CD4-positive, alpha-beta T cell (primary cell): ENCODE measurements at regions not wholly inside any gene's neighbourhood (a gene's known extent, or its start where the extent isn't known, plus 50 kb on each side); places are given as distances from the start of the nearest gene placed in this dataset.

Source experiments
- ATAC-seq: fragments of 200-7000 bp; cut with Tn5 transposase; one replicate; pipeline ENCODE4 v1.10.0; 2022; ENCODE audit warnings: mild to moderate bottlenecking; ENCODE audit not compliant: poor library complexity
- CTCF ChIA-PET: fragments of 350-600 bp; sonication (Branson Sonifier 250); formaldehyde crosslinking; loops from one replicate; lab custom pipeline; 2021; ENCODE audit warnings: antibody characterized with exemption, inconsistent platforms; lab: Charles Lee
- POLR2A ChIA-PET: fragments of 350-600 bp; sonication (Branson Sonifier 250); formaldehyde crosslinking; loops from one replicate; lab custom pipeline; 2021; ENCODE audit warnings: antibody characterized with exemption, inconsistent platforms; lab: Charles Lee
- DNase-seq, 14 experiments: peaks; one replicate each; pipeline ENCODE4 v3.0.0-alpha.2; 2013 to 2020; ENCODE audit warnings: mixed read lengths in 2 of 14
- H3K27ac ChIP-seq, 2 donors: one replicate each; pipeline versions ENCODE4 v1.5.1 to v1.7.0; 2013; ENCODE audit warnings: low read length in 2 of 2, low read depth in 1 of 2, mild to moderate bottlenecking in 1 of 2
- H3K27me3 ChIP-seq, 2 experiments: 1 replicate in 1 of 2; 2 replicates in 1 of 2; pipeline versions ENCODE4 v1.6.1 to v1.7.0; 2013; ENCODE audit warnings: low read length in 2 of 2, control low read depth in 1 of 2, mild to moderate bottlenecking in 1 of 2, moderate library complexity in 1 of 2; ENCODE audit not compliant: insufficient read depth in 2 of 2, control insufficient read depth in 1 of 2
- H3K36me3 ChIP-seq: one replicate; pipeline ENCODE4 v1.6.1; 2013; ENCODE audit warnings: low read length, control low read depth; ENCODE audit not compliant: insufficient read depth
- H3K4me1 ChIP-seq: one replicate; pipeline ENCODE4 v1.6.1; 2013; ENCODE audit warnings: low read length, control low read depth; ENCODE audit not compliant: insufficient read depth
- H3K4me3 ChIP-seq: one replicate; pipeline ENCODE4 v1.5.1; 2013; ENCODE audit warnings: mild to moderate bottlenecking, low read length, moderate library complexity
- H3K9me3 ChIP-seq, 2 experiments: 1 replicate in 1 of 2; 2 replicates in 1 of 2; pipeline versions ENCODE4 v1.6.1 to v1.7.0; 2013; ENCODE audit warnings: low read length in 2 of 2, mild to moderate bottlenecking in 2 of 2, control low read depth in 1 of 2, moderate library complexity in 1 of 2; ENCODE audit not compliant: control insufficient read depth in 1 of 2, insufficient read depth in 1 of 2
- H3K27ac Mint-ChIP-seq: one replicate; pipeline ENCODE4 v1.8.0; 2020; ENCODE audit warnings: mixed read lengths
- H3K27me3 Mint-ChIP-seq: one replicate; pipeline ENCODE4 v1.8.0; 2021; ENCODE audit warnings: mixed read lengths
- H3K36me3 Mint-ChIP-seq: one replicate; pipeline ENCODE4 v1.8.0; 2021; ENCODE audit warnings: low read depth, mixed read lengths
- H3K4me1 Mint-ChIP-seq: one replicate; pipeline ENCODE4 v1.8.0; 2021; ENCODE audit warnings: low read depth, mixed read lengths
- H3K4me3 Mint-ChIP-seq: one replicate; pipeline ENCODE4 v1.8.0; 2020; ENCODE audit warnings: mild to moderate bottlenecking, mixed read lengths
- H3K9me3 Mint-ChIP-seq: one replicate; pipeline ENCODE4 v1.8.0; 2020; ENCODE audit warnings: mixed read lengths
- CTCF ChIP-seq: fragments of 200-600 bp; IDR thresholded peaks from one replicate; pipeline ENCODE4 v1.8.0; 2022; ENCODE audit warnings: antibody characterized with exemption, mild to moderate bottlenecking
- intact Hi-C, 2 experiments: fragments of 100-400 bp; cut with DNase I in 1 of 2; cut with micrococcal nuclease in 1 of 2; formaldehyde crosslinking; loops; one replicate each; pipeline versions ENCODE4 v1.15.1 to v1.9.0; 2023 to 2025; cut with DNase I, micrococcal nuclease

- no peak for TF ChIP-seq CTCF
- intact Hi-C loops, result no loop called here
- ChIA-PET POLR2A (no interaction called here), CTCF (no interaction called here)
- Histone ChIP-seq H3K27ac (no peak overlapping the region), H3K27me3 (no peaks in the 10 kb centered on the region), H3K9me3 (peaks cover 0 to 16% of the 10 kb centered on the region in 2 experiments), H3K36me3 (no peaks in the 10 kb centered on the region), H3K4me3 (no peak overlapping the region), H3K4me1 (no peaks in the 10 kb centered on the region)
- Mint-ChIP-seq H3K9me3 (peaks cover 11% of the 10 kb centered on the region), H3K27ac (no peak overlapping the region), H3K4me1 (no peaks in the 10 kb centered on the region), H3K27me3 (no peaks in the 10 kb centered on the region), H3K36me3 (no peaks in the 10 kb centered on the region), H3K4me3 (no peak overlapping the region)
- DNase-seq, result no peak
- ATAC-seq, result no peak
These were observed 200.5 kb upstream of the LRRC4C start for GRCh38 chr11:41659985-41660384.

- H3K36me3 Mint-ChIP-seq, result no peaks in the 10 kb centered on the region
- no peaks in the 10 kb centered on the region for H3K27me3 ChIP-seq
- no peak for DNase-seq
- H3K4me3 ChIP-seq, result no peak overlapping the region
- intact Hi-C loops, result no loop called here
- no peak overlapping the region for H3K27ac ChIP-seq
- peaks cover 6% of the 10 kb centered on the region for H3K9me3 Mint-ChIP-seq
- H3K36me3 ChIP-seq, result no peaks in the 10 kb centered on the region
- no peak for ATAC-seq
- H3K4me3 Mint-ChIP-seq, result no peak overlapping the region
- no peak for TF ChIP-seq CTCF
- H3K4me1 Mint-ChIP-seq, result no peaks in the 10 kb centered on the region
- H3K4me1 ChIP-seq, result no peaks in the 10 kb centered on the region
- POLR2A ChIA-PET, result no interaction called here
- CTCF ChIA-PET, result no interaction called here
- H3K27ac Mint-ChIP-seq, result no peak overlapping the region
- no peaks in the 10 kb centered on the region for H3K27me3 Mint-ChIP-seq
- peaks cover 0 to 16% of the 10 kb centered on the region in 2 experiments for H3K9me3 ChIP-seq
These were observed 201.1 kb upstream of the LRRC4C start for GRCh38 chr11:41660585-41660984.

GRCh38 chr11:41665441-41666360, 206.2 kb upstream of the LRRC4C start:
- no peak overlapping the region for H3K27ac ChIP-seq
- no peak for DNase-seq
- peaks cover 0 to 5% of the 10 kb centered on the region in 2 experiments for H3K9me3 ChIP-seq
- H3K27me3 Mint-ChIP-seq, result no peaks in the 10 kb centered on the region
- H3K27me3 ChIP-seq, result no peaks in the 10 kb centered on the region
- peaks cover 7% of the 10 kb centered on the region for H3K9me3 Mint-ChIP-seq
- no peak overlapping the region for H3K4me3 ChIP-seq
- TF ChIP-seq CTCF, result no peak
- H3K4me3 Mint-ChIP-seq, result no peak overlapping the region
- intact Hi-C loops, result no loop called here
- H3K4me1 Mint-ChIP-seq, result no peaks in the 10 kb centered on the region
- H3K4me1 ChIP-seq, result no peaks in the 10 kb centered on the region
- no peak for ATAC-seq
- H3K36me3 ChIP-seq, result no peaks in the 10 kb centered on the region
- no peaks in the 10 kb centered on the region for H3K36me3 Mint-ChIP-seq
- CTCF ChIA-PET, result no interaction called here
- H3K27ac Mint-ChIP-seq, result no peak overlapping the region
- POLR2A ChIA-PET, result no interaction called here
